Skeletal muscle cell (primary cell): ENCODE measurements at regions not wholly inside any gene's neighbourhood (a gene's known extent, or its start where the extent isn't known, plus 50 kb on each side); places are given as distances from the start of the nearest gene placed in this dataset.

Experiments used
- DNase-seq: peaks from one replicate; pipeline ENCODE4 v3.0.0-alpha.2; 2010; ENCODE audit warnings: low read depth
- H3K4me3 ChIP-seq: 2 replicates; pipeline ENCODE4 v1.5.1; 2011; ENCODE audit warnings: low read depth, mild to moderate bottlenecking, control low read depth, low read length, moderate library complexity

- no peak for DNase-seq
- H3K4me3 ChIP-seq, result no peak overlapping the region
Observed at GRCh38 chr2:207233731-207234130, 68.0 kb upstream of the KLF7 start.

DNA sequence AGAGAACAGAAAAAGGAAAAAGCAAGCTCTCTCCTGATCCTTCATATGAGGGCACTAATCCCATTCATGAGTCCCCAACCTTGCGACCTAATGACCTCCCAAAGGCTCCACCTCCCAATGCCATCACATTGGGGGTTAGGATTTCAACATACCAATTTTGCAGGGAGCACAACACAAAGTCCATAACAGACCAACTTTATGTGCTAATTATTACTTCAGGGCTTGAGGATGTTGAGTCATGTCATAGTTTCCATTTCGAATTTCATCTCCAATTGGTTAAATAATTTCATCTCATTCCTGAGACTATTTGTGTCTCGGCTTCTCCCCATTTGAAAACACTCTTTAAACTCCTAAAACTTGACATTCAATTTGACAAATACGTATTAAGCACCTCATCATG lies 69.9 kb upstream of the KLF7 start:
- no peak overlapping the region for H3K4me3 ChIP-seq
- no peak for DNase-seq

DNA sequence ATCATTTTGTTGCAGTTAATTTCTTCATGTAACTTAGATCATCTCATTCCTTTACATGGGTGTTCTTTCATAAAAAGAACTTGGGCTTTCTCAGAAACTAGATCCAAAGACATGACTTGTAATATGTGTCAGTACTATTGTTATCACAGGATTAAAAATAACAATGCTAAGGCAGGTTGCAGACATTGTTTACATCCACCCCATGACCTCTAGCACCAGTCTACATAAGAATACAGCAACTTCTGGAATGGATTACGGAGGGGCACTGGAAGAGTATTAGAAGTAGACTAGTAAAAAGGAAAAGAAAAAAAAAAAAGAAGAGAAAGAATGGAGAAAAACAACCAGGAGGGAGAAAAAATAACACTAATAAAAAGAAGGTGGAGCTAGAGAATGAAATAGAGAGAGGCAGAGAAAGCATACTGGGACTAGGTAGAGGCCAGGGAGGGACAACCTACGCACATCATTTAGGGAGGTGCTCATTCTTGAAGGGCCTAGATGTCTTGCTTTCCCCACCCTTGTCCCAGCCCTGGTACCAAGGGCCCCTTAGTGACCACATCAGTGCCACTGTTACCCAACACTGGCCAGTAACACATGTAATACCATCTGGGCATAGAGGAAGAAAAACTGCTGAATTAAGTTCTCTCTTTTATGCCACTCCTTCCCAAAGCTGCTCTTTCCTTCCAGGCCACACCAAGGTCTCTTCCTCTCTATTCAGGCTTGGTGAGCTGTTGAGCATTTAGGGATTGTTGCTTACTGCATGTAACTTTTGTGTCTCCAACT lies 70.6 kb upstream of the KLF7 start:
- H3K4me3 ChIP-seq, result no peak overlapping the region
- DNase-seq, result no peak

- DNase-seq, result peak; percentile 100
- H3K4me3 ChIP-seq, result peak overlapping the region; percentile 35
Observed at GRCh38 chr2:207238831-207239701, 73.3 kb upstream of the KLF7 start.

- no peak for DNase-seq
- H3K4me3 ChIP-seq, result peak overlapping the region; percentile 35
Observed at GRCh38 chr2:207239754-207240494, 74.2 kb upstream of the KLF7 start.

DNA sequence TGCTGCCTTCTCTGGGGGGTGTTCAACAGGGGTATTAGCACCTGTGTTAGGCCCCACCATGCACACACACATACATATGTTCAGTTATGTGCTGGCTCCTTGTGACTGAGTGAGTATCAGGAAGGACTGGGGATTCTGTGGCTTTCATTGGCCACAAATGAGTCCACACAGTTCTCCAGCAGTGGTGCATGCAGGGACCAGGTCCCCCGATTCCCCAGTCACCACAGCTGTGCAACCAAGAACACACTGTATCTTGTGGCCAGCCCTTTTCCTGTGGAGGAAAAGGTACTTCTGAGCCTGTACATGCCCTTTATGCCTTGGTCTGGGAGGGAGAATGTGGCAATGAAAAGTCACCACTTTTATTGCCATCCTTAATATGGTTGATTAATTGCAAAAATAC lies 74.9 kb upstream of the KLF7 start:
- peak overlapping the region; percentile 35 for H3K4me3 ChIP-seq
- DNase-seq, result no peak

DNA sequence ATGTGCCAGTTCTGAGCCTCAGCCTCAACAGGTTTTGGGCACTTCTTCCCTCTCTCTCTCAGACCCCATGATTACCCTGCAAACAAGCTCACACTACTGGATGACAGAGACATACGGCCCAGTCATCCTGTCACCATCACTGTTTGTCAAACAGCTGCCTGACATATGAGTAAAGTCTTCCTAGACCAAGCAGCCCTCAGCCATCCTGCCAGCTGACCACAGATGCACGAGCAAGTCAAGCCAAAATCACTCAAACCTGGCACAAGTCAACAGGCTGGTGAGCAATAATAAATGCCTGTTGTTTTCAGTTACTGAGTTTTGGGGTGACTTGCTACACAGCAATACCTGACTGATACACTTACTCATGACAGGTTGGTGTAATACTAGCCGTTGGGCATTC lies 75.5 kb upstream of the KLF7 start:
- DNase-seq, result no peak
- no peak overlapping the region for H3K4me3 ChIP-seq

GRCh38 chr2:207243601-207244000 lies 77.9 kb upstream of the KLF7 start:
- DNase-seq, result no peak

DNA sequence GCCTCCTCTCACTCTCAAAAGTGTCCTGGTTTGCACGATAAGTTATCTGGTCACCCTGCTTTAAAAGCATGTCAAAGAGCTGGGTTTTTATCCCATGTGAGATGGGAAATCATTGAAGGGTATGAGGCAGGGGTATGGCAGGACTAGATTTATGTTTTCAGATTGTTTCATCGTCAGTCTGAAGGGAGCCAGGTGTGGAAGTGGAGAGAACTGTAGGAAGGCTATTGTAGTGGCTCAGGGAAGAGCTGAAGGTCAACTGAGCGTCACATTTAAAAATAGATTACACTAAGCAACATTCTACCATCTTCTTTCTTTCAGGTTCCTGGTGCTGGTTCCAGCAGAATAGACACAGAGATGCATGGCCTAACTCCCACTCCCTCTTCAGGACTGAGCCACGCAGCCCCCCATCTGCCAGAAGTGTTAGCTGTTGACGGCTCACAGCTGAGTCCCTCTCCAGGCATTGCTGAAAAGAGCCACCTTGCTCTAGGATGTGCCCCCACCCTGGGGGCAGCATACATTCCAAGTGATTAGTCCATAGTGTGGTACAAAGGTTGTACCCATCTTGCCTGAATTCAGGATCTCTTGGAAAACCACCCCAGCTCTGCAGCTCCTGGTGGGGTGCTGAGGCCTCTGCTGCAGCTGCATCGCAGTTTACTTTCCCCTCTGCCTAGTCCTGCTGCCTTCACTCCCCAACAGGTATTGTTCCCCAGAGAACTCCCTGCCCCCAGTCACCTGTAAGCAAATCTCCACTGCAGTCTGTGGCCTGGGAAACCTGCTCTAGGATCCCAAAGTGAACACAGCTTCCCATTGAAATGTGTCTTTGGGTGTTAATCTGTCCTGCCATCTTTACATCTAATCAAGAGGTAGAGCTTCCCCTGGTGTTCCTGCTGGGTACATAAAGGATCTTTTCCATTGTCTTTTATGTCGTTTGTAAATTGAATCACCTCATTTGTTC lies 79.5 kb upstream of the KLF7 start:
- no peak overlapping the region for H3K4me3 ChIP-seq
- no peak for DNase-seq

More at GRCh38 chr2:207243601-207244000, 77.9 kb upstream of the KLF7 start:
- no peak overlapping the region for H3K4me3 ChIP-seq

DNA sequence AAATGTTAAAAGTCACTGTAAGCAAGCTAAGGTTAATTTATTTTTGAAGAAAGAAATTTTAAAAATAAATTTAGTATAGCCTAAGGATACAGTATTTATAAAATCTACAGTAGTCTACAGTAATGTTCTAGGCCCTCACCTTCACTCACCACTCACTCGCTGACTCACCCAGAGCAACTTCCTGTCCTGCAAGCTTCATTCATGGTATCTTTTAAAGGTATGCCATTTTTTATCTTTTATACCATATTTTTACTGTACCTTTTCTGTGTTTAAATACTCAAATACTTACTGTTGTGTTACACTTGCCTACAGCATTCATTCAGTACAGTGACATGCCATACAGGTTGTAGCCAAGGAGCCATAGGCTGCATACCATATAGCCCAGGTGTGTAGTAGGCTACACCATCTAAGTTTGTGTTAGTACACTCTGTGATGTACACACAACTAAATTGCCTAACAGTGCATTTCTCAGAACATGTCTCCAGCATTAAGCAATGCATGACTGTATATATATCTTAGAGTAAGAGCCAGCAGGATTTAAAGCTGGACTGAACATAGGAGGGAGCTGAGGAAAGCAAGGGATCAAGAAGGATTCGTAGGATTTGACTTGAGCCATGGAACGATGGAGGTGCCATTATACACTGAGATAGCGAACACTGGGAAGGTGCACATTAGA lies 83.1 kb upstream of the KLF7 start:
- no peak for DNase-seq
- H3K4me3 ChIP-seq, result no peak overlapping the region

DNA sequence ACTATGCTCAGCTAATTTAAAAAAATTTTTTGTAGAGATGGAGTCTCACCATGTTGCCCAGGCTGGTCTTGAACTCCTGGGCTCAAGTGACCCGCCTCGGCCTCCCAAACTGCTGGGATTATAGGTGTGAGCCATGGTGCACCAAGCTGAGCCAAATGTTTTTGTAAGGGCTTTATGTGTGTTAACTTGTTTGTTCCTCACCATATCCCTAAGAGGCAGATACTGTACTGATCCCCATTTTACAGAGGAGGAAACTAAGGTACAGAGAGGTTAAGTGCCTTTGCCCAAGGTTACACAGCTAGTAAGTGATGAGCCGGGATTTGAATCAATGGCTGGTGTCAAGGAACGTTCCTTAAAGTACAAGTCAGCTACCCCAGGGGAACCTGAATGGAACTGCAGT lies 85.3 kb upstream of the KLF7 start:
- no peak overlapping the region for H3K4me3 ChIP-seq
- no peak for DNase-seq

GRCh38 chr2:207251573-207252192 lies 85.9 kb upstream of the KLF7 start:
- no peak overlapping the region for H3K4me3 ChIP-seq
- peak; percentile 67 for DNase-seq

DNA sequence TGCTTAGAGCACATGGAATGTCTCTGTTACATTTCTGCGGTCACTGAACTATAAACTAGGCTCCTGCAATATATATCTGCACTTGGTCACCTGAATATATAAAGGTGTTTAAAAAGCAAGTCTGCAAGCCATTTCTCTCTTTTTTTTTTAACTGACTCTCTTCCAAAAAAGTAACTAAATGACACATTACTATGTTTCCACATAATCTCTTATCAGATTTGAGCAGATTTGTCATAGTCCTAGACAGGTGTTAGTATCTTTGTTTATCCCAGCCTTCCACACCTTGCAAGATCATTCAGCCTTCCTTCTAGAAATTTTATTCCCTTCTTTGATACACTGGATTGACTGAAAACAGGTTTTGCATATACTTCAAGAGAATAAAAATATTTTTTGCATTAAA lies 86.7 kb upstream of the KLF7 start:
- no peak overlapping the region for H3K4me3 ChIP-seq
- no peak for DNase-seq

GRCh38 chr2:207252979-207253645 lies 87.4 kb upstream of the KLF7 start:
- DNase-seq, result no peak

DNA sequence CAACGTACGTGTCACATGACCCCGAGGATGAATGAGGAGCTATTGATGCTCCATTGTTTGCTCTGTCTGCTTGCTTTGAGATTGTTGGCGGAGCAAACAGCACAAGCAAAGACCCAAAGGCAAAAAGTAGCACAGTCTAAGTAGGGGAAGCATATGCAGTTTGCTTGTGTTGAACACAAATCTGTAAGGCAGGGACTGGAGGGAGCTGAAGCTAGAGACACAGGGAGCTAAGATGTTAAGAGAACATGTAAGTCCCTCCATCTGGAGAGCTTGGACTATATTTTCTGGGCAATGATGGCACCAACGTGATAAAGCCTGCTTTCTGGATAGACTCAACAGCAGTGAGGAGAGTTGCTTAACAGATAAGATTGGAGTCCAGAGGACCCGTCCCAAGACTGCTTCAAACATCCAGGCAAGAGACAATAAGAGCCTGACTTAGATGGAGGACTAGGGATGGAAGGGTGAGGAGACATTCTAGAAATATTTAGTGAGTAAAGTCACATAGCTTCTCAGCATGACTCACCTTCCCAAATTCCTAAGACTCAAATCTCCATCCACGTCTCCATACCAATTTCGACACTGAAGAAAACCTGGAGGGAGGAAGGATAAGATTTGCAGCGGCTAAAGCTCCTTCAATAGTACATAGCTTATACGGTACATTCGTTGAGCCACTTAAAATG lies 88.1 kb upstream of the KLF7 start:
- peak; percentile 80 for DNase-seq
- H3K4me3 ChIP-seq, result no peak overlapping the region

More at GRCh38 chr2:207252979-207253645, 87.4 kb upstream of the KLF7 start:
- H3K4me3 ChIP-seq, result no peak overlapping the region

- H3K4me3 ChIP-seq, result peak overlapping the region; percentile 10
- DNase-seq, result no peak
Observed at GRCh38 chr2:207254591-207255464, 89.1 kb upstream of the KLF7 start.
